Trophoblast cell (in vitro differentiated cells and primary cell): ENCODE measurements at regions not wholly inside any gene's neighbourhood (a gene's known extent, or its start where the extent isn't known, plus 50 kb on each side); places are given as distances from the start of the nearest gene placed in this dataset.

ENCODE experiments used
- DNase-seq, 2 donors: peaks; one replicate each; pipeline ENCODE4 v3.0.0-alpha.2; 2016
- H2AFZ ChIP-seq: 2 replicates; pipeline ENCODE4 v1.6.1; 2013; ENCODE audit warnings: low read length, moderate library complexity, mild to moderate bottlenecking; ENCODE audit not compliant: insufficient read depth, poor library complexity
- H2AK5ac ChIP-seq: 2 replicates; pipeline ENCODE4 v1.6.1; 2013; ENCODE audit warnings: mild to moderate bottlenecking, low read length
- H2BK120ac ChIP-seq: 2 replicates; pipeline ENCODE4 v1.6.1; 2013; ENCODE audit warnings: low read length, mild to moderate bottlenecking, moderate library complexity; ENCODE audit not compliant: insufficient read depth, poor library complexity
- H2BK12ac ChIP-seq: 2 replicates; pipeline ENCODE4 v1.6.1; 2013; ENCODE audit warnings: mild to moderate bottlenecking, low read length, moderate library complexity
- H2BK5ac ChIP-seq: 2 replicates; pipeline ENCODE4 v1.6.1; 2013; ENCODE audit warnings: low read length, low read depth, moderate library complexity, mild to moderate bottlenecking; ENCODE audit not compliant: poor library complexity
- H3K14ac ChIP-seq: 2 replicates; pipeline ENCODE4 v1.6.1; 2013; ENCODE audit warnings: mild to moderate bottlenecking, low read length
- H3K18ac ChIP-seq: 2 replicates; pipeline ENCODE4 v1.6.1; 2013; ENCODE audit warnings: mild to moderate bottlenecking, low read length
- H3K23ac ChIP-seq: 2 replicates; pipeline ENCODE4 v1.6.1; 2013; ENCODE audit warnings: low read length
- H3K27ac ChIP-seq: 2 replicates; pipeline ENCODE4 v1.5.1; 2013; ENCODE audit warnings: low read depth, mild to moderate bottlenecking, inconsistent platforms, low read length, moderate library complexity
- H3K27me3 ChIP-seq: 2 replicates; pipeline ENCODE4 v1.6.1; 2013; ENCODE audit warnings: inconsistent platforms, mild to moderate bottlenecking, low read length, moderate library complexity; ENCODE audit not compliant: insufficient read depth
- H3K36me3 ChIP-seq, 2 experiments: 1 replicate in 1 of 2; 2 replicates in 1 of 2; pipeline ENCODE4 v1.6.1; 2013; ENCODE audit warnings: low read length in 2 of 2, mild to moderate bottlenecking in 2 of 2, moderate library complexity in 1 of 2; ENCODE audit not compliant: insufficient read depth in 2 of 2, control insufficient read depth in 1 of 2
- H3K4ac ChIP-seq: 2 replicates; pipeline ENCODE4 v1.6.1; 2013; ENCODE audit warnings: low read depth, mild to moderate bottlenecking, low read length, moderate library complexity
- H3K4me1 ChIP-seq, 2 experiments: 1 replicate in 1 of 2; 2 replicates in 1 of 2; pipeline ENCODE4 v1.6.1; 2013; ENCODE audit warnings: low read length in 2 of 2, mild to moderate bottlenecking in 2 of 2, moderate library complexity in 1 of 2; ENCODE audit not compliant: insufficient read depth in 2 of 2, control insufficient read depth in 1 of 2
- H3K4me2 ChIP-seq: 2 replicates; pipeline ENCODE4 v1.6.1; 2013; ENCODE audit warnings: inconsistent platforms, mild to moderate bottlenecking, low read length, moderate library complexity
- H3K4me3 ChIP-seq: 2 replicates; pipeline ENCODE4 v1.5.1; 2013; ENCODE audit warnings: mild to moderate bottlenecking, low read depth, low read length, inconsistent platforms
- H3K79me1 ChIP-seq: one replicate; pipeline ENCODE4 v1.6.1; 2013; ENCODE audit warnings: low read length
- H3K79me2 ChIP-seq: 2 replicates; pipeline ENCODE4 v1.6.1; 2013; ENCODE audit warnings: low read length, mild to moderate bottlenecking; ENCODE audit not compliant: control insufficient read depth, insufficient read depth, poor library complexity
- H3K9ac ChIP-seq: 2 replicates; pipeline ENCODE4 v1.6.1; 2013; ENCODE audit warnings: mild to moderate bottlenecking, low read length
- H3K9me3 ChIP-seq: 2 replicates; pipeline ENCODE4 v1.6.1; 2013; ENCODE audit warnings: low read depth, mild to moderate bottlenecking, control low read depth, inconsistent platforms, low read length; ENCODE audit not compliant: insufficient read depth
- H4K12ac ChIP-seq: 2 replicates; pipeline ENCODE4 v1.6.1; 2013; ENCODE audit warnings: low read depth, mild to moderate bottlenecking, low read length, moderate library complexity
- H4K8ac ChIP-seq: 2 replicates; pipeline ENCODE4 v1.6.1; 2013; ENCODE audit warnings: low read depth, mild to moderate bottlenecking, low read length, moderate library complexity
- H4K91ac ChIP-seq: one replicate; pipeline ENCODE4 v1.6.1; 2013; ENCODE audit warnings: low read depth, mild to moderate bottlenecking, low read length, moderate library complexity
- WGBS: extraction: QIAGEN DNeasy Blood & Tissue Kit; methylation state at CpG from one replicate; pipeline ENCODE4 v1.1.7; 2013; ENCODE audit warnings: missing lambda C conversion rate; ENCODE audit not compliant: insufficient read length, insufficient coverage; ENCODE audit errors: extremely low coverage; 5-methylcytosine and 5-hydroxymethylcytosine counted together

GRCh38 chr11:98234698-98235097 is 786.1 kb upstream of the CNTN5 start:
- no peak for DNase-seq
- no peaks in the 10 kb centered on the region for H3K4me1 ChIP-seq
- no peak overlapping the region for H2BK5ac ChIP-seq
- H3K4ac ChIP-seq, result no peak overlapping the region
- H3K4me2 ChIP-seq, result no peak overlapping the region
- H3K23ac ChIP-seq, result no peak overlapping the region
- no peak overlapping the region for H3K4me3 ChIP-seq
- no peak overlapping the region for H4K8ac ChIP-seq
- no peak overlapping the region for H2BK12ac ChIP-seq
- H3K14ac ChIP-seq, result no peak overlapping the region
- H3K36me3 ChIP-seq, result no peaks in the 10 kb centered on the region
- no peaks in the 10 kb centered on the region for H3K27me3 ChIP-seq
- H3K79me1 ChIP-seq, result no peaks in the 10 kb centered on the region
- H3K18ac ChIP-seq, result no peak overlapping the region
- no peak overlapping the region for H2AFZ ChIP-seq
- no CpG with 5 or more reads among the region's 2 CpGs for WGBS
- no peak overlapping the region for H3K27ac ChIP-seq
- H3K9me3 ChIP-seq, result no peaks in the 10 kb centered on the region
- no peaks in the 10 kb centered on the region for H3K79me2 ChIP-seq
- H4K91ac ChIP-seq, result no peak overlapping the region
- no peak overlapping the region for H3K9ac ChIP-seq
- no peak overlapping the region for H4K12ac ChIP-seq
- H2AK5ac ChIP-seq, result no peak overlapping the region
- no peak overlapping the region for H2BK120ac ChIP-seq

GRCh38 chr11:98243897-98244296 is 776.9 kb upstream of the CNTN5 start:
- no peak overlapping the region for H3K14ac ChIP-seq
- no peak overlapping the region for H3K4me2 ChIP-seq
- no peaks in the 10 kb centered on the region for H3K36me3 ChIP-seq
- H4K8ac ChIP-seq, result no peak overlapping the region
- H2AK5ac ChIP-seq, result no peak overlapping the region
- H3K9me3 ChIP-seq, result peaks cover 2% of the 10 kb centered on the region
- H3K27me3 ChIP-seq, result no peaks in the 10 kb centered on the region
- H3K4me1 ChIP-seq, result no peaks in the 10 kb centered on the region
- H3K27ac ChIP-seq, result no peak overlapping the region
- H3K79me2 ChIP-seq, result no peaks in the 10 kb centered on the region
- no peak overlapping the region for H3K9ac ChIP-seq
- no peak overlapping the region for H3K18ac ChIP-seq
- no peak overlapping the region for H3K23ac ChIP-seq
- no peak overlapping the region for H2AFZ ChIP-seq
- no CpG with 5 or more reads among the region's 6 CpGs for WGBS
- H3K4ac ChIP-seq, result no peak overlapping the region
- H2BK5ac ChIP-seq, result no peak overlapping the region
- H4K91ac ChIP-seq, result no peak overlapping the region
- DNase-seq, result no peak
- H4K12ac ChIP-seq, result no peak overlapping the region
- H2BK120ac ChIP-seq, result no peak overlapping the region
- H2BK12ac ChIP-seq, result no peak overlapping the region
- H3K79me1 ChIP-seq, result no peaks in the 10 kb centered on the region
- H3K4me3 ChIP-seq, result no peak overlapping the region

DNA sequence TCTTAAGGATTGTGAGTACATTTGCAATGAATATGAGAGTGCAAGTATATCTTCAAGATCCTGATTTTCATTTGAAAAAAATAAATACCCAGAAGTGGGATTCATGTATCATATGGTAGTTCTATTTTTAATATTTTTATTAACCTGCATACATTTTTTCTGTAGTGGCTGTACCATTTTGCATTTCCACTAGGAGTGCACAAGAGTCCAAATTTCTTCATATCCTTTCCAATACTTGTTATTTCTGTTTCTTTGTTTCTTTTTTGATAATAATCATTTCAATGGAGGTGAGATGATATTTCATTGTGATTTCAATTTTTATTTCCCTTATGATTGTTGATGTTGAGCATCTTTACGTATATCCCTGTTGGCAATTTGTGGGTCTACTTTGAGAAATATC is 759.8 kb upstream of the CNTN5 start:
- H3K4ac ChIP-seq, result no peak overlapping the region
- no peak overlapping the region for H2BK12ac ChIP-seq
- H3K14ac ChIP-seq, result no peak overlapping the region
- no peak for DNase-seq
- H3K4me1 ChIP-seq, result no peaks in the 10 kb centered on the region
- no peaks in the 10 kb centered on the region for H3K79me2 ChIP-seq
- H3K27ac ChIP-seq, result no peak overlapping the region
- no peak overlapping the region for H4K8ac ChIP-seq
- no peaks in the 10 kb centered on the region for H3K79me1 ChIP-seq
- no peak overlapping the region for H3K23ac ChIP-seq
- WGBS, result no CpG with 5 or more reads among the region's 1 CpG
- no peak overlapping the region for H3K18ac ChIP-seq
- no peak overlapping the region for H3K4me2 ChIP-seq
- no peak overlapping the region for H4K12ac ChIP-seq
- H3K36me3 ChIP-seq, result no peaks in the 10 kb centered on the region
- H2BK120ac ChIP-seq, result no peak overlapping the region
- H2AFZ ChIP-seq, result no peak overlapping the region
- no peak overlapping the region for H3K4me3 ChIP-seq
- H3K9ac ChIP-seq, result no peak overlapping the region
- H2BK5ac ChIP-seq, result no peak overlapping the region
- H4K91ac ChIP-seq, result no peak overlapping the region
- no peaks in the 10 kb centered on the region for H3K27me3 ChIP-seq
- no peaks in the 10 kb centered on the region for H3K9me3 ChIP-seq
- no peak overlapping the region for H2AK5ac ChIP-seq

- H2AFZ ChIP-seq, result no peak overlapping the region
- H2BK12ac ChIP-seq, result no peak overlapping the region
- no CpG with 5 or more reads among the region's 2 CpGs for WGBS
- H3K4me2 ChIP-seq, result no peak overlapping the region
- no peak overlapping the region for H2AK5ac ChIP-seq
- no peak overlapping the region for H4K91ac ChIP-seq
- no peak overlapping the region for H3K27ac ChIP-seq
- H3K9me3 ChIP-seq, result no peaks in the 10 kb centered on the region
- H3K9ac ChIP-seq, result no peak overlapping the region
- no peak overlapping the region for H4K8ac ChIP-seq
- no peaks in the 10 kb centered on the region for H3K4me1 ChIP-seq
- no peak overlapping the region for H3K23ac ChIP-seq
- no peak overlapping the region for H2BK5ac ChIP-seq
- no peaks in the 10 kb centered on the region for H3K79me1 ChIP-seq
- no peaks in the 10 kb centered on the region for H3K36me3 ChIP-seq
- H3K14ac ChIP-seq, result no peak overlapping the region
- no peak overlapping the region for H3K4me3 ChIP-seq
- no peaks in the 10 kb centered on the region for H3K27me3 ChIP-seq
- no peak for DNase-seq
- no peak overlapping the region for H3K4ac ChIP-seq
- no peak overlapping the region for H4K12ac ChIP-seq
- H3K79me2 ChIP-seq, result no peaks in the 10 kb centered on the region
- no peak overlapping the region for H3K18ac ChIP-seq
- H2BK120ac ChIP-seq, result no peak overlapping the region
Observed at GRCh38 chr11:98277251-98277912, 743.4 kb upstream of the CNTN5 start.
